Lower leg skin (tissue), 3 donors: ENCODE measurements at regions not wholly inside any gene's neighbourhood (a gene's known extent, or its start where the extent isn't known, plus 50 kb on each side); places are given as distances from the start of the nearest gene placed in this dataset.

ENCODE experiments used
- POLR2A ChIP-seq, 2 donors: fragments of 450-650 bp; IDR thresholded peaks; one replicate each; pipeline ENCODE4 v1.6.1; 2016 to 2017; ENCODE audit warnings: antibody characterized with exemption in 2 of 2, mild to moderate bottlenecking in 1 of 2, moderate library complexity in 1 of 2
- TF ChIP-seq, protein P1 (sequence below), 3 donors: fragments of 450-650 bp; IDR thresholded peaks; one replicate each; pipeline ENCODE4 v1.5.1; 2016; ENCODE audit warnings: antibody characterized with exemption in 3 of 3, mild to moderate bottlenecking in 3 of 3, moderate library complexity in 2 of 3

DNA sequence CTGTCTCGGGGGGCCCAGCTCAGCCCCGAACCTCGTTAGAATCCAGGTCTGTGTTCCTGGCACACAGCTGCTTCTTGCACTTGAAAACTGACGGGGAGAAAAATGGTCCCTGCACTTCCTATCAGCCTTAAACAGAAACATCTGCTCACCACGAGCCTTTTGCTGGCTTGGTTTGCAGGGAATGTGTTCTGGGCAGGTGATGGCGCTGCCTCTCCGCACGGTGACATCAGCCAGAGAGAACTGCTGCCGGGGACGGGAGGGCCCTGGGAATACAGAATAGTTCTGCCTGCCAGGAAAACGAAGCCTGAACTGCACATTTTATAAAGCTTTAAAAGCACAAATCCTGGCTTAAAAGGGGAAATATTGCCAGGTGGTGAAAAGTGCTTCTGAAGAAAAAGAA is 622.5 kb downstream of the TYW1 start:
- TF ChIP-seq, protein P1, sequence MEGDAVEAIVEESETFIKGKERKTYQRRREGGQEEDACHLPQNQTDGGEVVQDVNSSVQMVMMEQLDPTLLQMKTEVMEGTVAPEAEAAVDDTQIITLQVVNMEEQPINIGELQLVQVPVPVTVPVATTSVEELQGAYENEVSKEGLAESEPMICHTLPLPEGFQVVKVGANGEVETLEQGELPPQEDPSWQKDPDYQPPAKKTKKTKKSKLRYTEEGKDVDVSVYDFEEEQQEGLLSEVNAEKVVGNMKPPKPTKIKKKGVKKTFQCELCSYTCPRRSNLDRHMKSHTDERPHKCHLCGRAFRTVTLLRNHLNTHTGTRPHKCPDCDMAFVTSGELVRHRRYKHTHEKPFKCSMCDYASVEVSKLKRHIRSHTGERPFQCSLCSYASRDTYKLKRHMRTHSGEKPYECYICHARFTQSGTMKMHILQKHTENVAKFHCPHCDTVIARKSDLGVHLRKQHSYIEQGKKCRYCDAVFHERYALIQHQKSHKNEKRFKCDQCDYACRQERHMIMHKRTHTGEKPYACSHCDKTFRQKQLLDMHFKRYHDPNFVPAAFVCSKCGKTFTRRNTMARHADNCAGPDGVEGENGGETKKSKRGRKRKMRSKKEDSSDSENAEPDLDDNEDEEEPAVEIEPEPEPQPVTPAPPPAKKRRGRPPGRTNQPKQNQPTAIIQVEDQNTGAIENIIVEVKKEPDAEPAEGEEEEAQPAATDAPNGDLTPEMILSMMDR (IDR thresholded peaks at IDR 0.05): no peak
- no peak for TF ChIP-seq POLR2A (IDR thresholded peaks at IDR 0.05)
